CD4-positive, alpha-beta T cell (primary cell): ENCODE measurements at regions not wholly inside any gene's neighbourhood (a gene's known extent, or its start where the extent isn't known, plus 50 kb on each side); places are given as distances from the start of the nearest gene placed in this dataset.

Experiments used
- ATAC-seq: fragments of 200-7000 bp; cut with Tn5 transposase; one replicate; pipeline ENCODE4 v1.10.0; 2022; ENCODE audit warnings: mild to moderate bottlenecking; ENCODE audit not compliant: poor library complexity
- CTCF ChIA-PET: fragments of 350-600 bp; sonication (Branson Sonifier 250); formaldehyde crosslinking; loops from one replicate; lab custom pipeline; 2021; ENCODE audit warnings: antibody characterized with exemption, inconsistent platforms; lab: Charles Lee
- POLR2A ChIA-PET: fragments of 350-600 bp; sonication (Branson Sonifier 250); formaldehyde crosslinking; loops from one replicate; lab custom pipeline; 2021; ENCODE audit warnings: antibody characterized with exemption, inconsistent platforms; lab: Charles Lee
- DNase-seq, 14 experiments: peaks; one replicate each; pipeline ENCODE4 v3.0.0-alpha.2; 2013 to 2020; ENCODE audit warnings: mixed read lengths in 2 of 14
- H3K27ac ChIP-seq, 2 donors: one replicate each; pipeline versions ENCODE4 v1.5.1 to v1.7.0; 2013; ENCODE audit warnings: low read length in 2 of 2, low read depth in 1 of 2, mild to moderate bottlenecking in 1 of 2
- H3K27me3 ChIP-seq, 2 experiments: 1 replicate in 1 of 2; 2 replicates in 1 of 2; pipeline versions ENCODE4 v1.6.1 to v1.7.0; 2013; ENCODE audit warnings: low read length in 2 of 2, control low read depth in 1 of 2, mild to moderate bottlenecking in 1 of 2, moderate library complexity in 1 of 2; ENCODE audit not compliant: insufficient read depth in 2 of 2, control insufficient read depth in 1 of 2
- H3K36me3 ChIP-seq: one replicate; pipeline ENCODE4 v1.6.1; 2013; ENCODE audit warnings: low read length, control low read depth; ENCODE audit not compliant: insufficient read depth
- H3K4me1 ChIP-seq: one replicate; pipeline ENCODE4 v1.6.1; 2013; ENCODE audit warnings: low read length, control low read depth; ENCODE audit not compliant: insufficient read depth
- H3K4me3 ChIP-seq: one replicate; pipeline ENCODE4 v1.5.1; 2013; ENCODE audit warnings: mild to moderate bottlenecking, low read length, moderate library complexity
- H3K9me3 ChIP-seq, 2 experiments: 1 replicate in 1 of 2; 2 replicates in 1 of 2; pipeline versions ENCODE4 v1.6.1 to v1.7.0; 2013; ENCODE audit warnings: low read length in 2 of 2, mild to moderate bottlenecking in 2 of 2, control low read depth in 1 of 2, moderate library complexity in 1 of 2; ENCODE audit not compliant: control insufficient read depth in 1 of 2, insufficient read depth in 1 of 2
- H3K27ac Mint-ChIP-seq: one replicate; pipeline ENCODE4 v1.8.0; 2020; ENCODE audit warnings: mixed read lengths
- H3K27me3 Mint-ChIP-seq: one replicate; pipeline ENCODE4 v1.8.0; 2021; ENCODE audit warnings: mixed read lengths
- H3K36me3 Mint-ChIP-seq: one replicate; pipeline ENCODE4 v1.8.0; 2021; ENCODE audit warnings: low read depth, mixed read lengths
- H3K4me1 Mint-ChIP-seq: one replicate; pipeline ENCODE4 v1.8.0; 2021; ENCODE audit warnings: low read depth, mixed read lengths
- H3K4me3 Mint-ChIP-seq: one replicate; pipeline ENCODE4 v1.8.0; 2020; ENCODE audit warnings: mild to moderate bottlenecking, mixed read lengths
- H3K9me3 Mint-ChIP-seq: one replicate; pipeline ENCODE4 v1.8.0; 2020; ENCODE audit warnings: mixed read lengths
- CTCF ChIP-seq: fragments of 200-600 bp; IDR thresholded peaks from one replicate; pipeline ENCODE4 v1.8.0; 2022; ENCODE audit warnings: antibody characterized with exemption, mild to moderate bottlenecking
- intact Hi-C, 2 experiments: fragments of 100-400 bp; cut with DNase I in 1 of 2; cut with micrococcal nuclease in 1 of 2; formaldehyde crosslinking; loops; one replicate each; pipeline versions ENCODE4 v1.15.1 to v1.9.0; 2023 to 2025; cut with DNase I, micrococcal nuclease

- H3K27ac Mint-ChIP-seq: no peak overlapping the region
- no peak overlapping the region for H3K4me3 Mint-ChIP-seq
- ChIA-PET CTCF (no interaction called here), POLR2A (no interaction called here)
- peaks cover 0 to 4% of the 10 kb centered on the region in 2 experiments for H3K9me3 ChIP-seq
- H3K27me3 ChIP-seq: no peaks in the 10 kb centered on the region
- intact Hi-C loops: no loop called here
- no peaks in the 10 kb centered on the region for H3K4me1 Mint-ChIP-seq
- no peak overlapping the region for H3K4me3 ChIP-seq
- DNase-seq (no peak), ATAC-seq (no peak)
- no peaks in the 10 kb centered on the region for H3K36me3 Mint-ChIP-seq
- no peak overlapping the region for H3K27ac ChIP-seq
- no peaks in the 10 kb centered on the region for H3K27me3 Mint-ChIP-seq
- no peaks in the 10 kb centered on the region for H3K4me1 ChIP-seq
- TF ChIP-seq CTCF: no peak
- H3K9me3 Mint-ChIP-seq: peaks cover 3% of the 10 kb centered on the region
- H3K36me3 ChIP-seq: no peaks in the 10 kb centered on the region
Measured at GRCh38 chr13:81568824-81569223, 1227.9 kb upstream of the SPRY2 start.

GRCh38 chr13:81565849-81566248 lies 1224.9 kb upstream of the SPRY2 start:
- H3K36me3 Mint-ChIP-seq: no peaks in the 10 kb centered on the region
- no peaks in the 10 kb centered on the region for H3K27me3 Mint-ChIP-seq
- DNase-seq (no peak), ATAC-seq (no peak)
- H3K27ac ChIP-seq: no peak overlapping the region
- peaks cover 9% of the 10 kb centered on the region for H3K9me3 Mint-ChIP-seq
- TF ChIP-seq CTCF: no peak
- H3K4me3 ChIP-seq: no peak overlapping the region
- H3K4me1 ChIP-seq: no peaks in the 10 kb centered on the region
- H3K27me3 ChIP-seq: no peaks in the 10 kb centered on the region
- H3K4me1 Mint-ChIP-seq: no peaks in the 10 kb centered on the region
- ChIA-PET POLR2A (no interaction called here), CTCF (no interaction called here)
- no peaks in the 10 kb centered on the region for H3K36me3 ChIP-seq
- H3K27ac Mint-ChIP-seq: no peak overlapping the region
- intact Hi-C loops: no loop called here
- H3K4me3 Mint-ChIP-seq: no peak overlapping the region
- no peaks in the 10 kb centered on the region for H3K9me3 ChIP-seq

- ATAC-seq: no peak
- no peaks in the 10 kb centered on the region for H3K9me3 ChIP-seq
- intact Hi-C loops: no loop called here
- Mint-ChIP-seq H3K4me3 (no peak overlapping the region), H3K36me3 (no peaks in the 10 kb centered on the region), H3K27ac (no peak overlapping the region), H3K9me3 (peaks cover 6% of the 10 kb centered on the region), H3K27me3 (no peaks in the 10 kb centered on the region), H3K4me1 (no peaks in the 10 kb centered on the region)
- H3K4me1 ChIP-seq: no peaks in the 10 kb centered on the region
- POLR2A ChIA-PET: no interaction called here
- H3K36me3 ChIP-seq: no peaks in the 10 kb centered on the region
- no peak for DNase-seq
- no peak overlapping the region for H3K27ac ChIP-seq
- no peaks in the 10 kb centered on the region for H3K27me3 ChIP-seq
- CTCF ChIA-PET: no interaction called here
- H3K4me3 ChIP-seq: no peak overlapping the region
- TF ChIP-seq CTCF: no peak
Measured at GRCh38 chr13:81563091-81563490, 1222.2 kb upstream of the SPRY2 start.
